NOMO-1 treated with DMSO at 0.1 percent for 48 hours (cell line): ENCODE measurements at regions not wholly inside any gene's neighbourhood (a gene's known extent, or its start where the extent isn't known, plus 50 kb on each side); places are given as distances from the start of the nearest gene placed in this dataset.
"Not testable (repeated sequence)": the region's sequence is repeated elsewhere in the genome, so short reads cannot be mapped to it uniquely, and the experiment has no call there.

ENCODE experiments used
- DNase-seq: peaks from one replicate; lab custom pipeline; 2025; ENCODE audit not compliant: unreplicated experiment; lab: John Stamatoyannopoulos, UW

DNA sequence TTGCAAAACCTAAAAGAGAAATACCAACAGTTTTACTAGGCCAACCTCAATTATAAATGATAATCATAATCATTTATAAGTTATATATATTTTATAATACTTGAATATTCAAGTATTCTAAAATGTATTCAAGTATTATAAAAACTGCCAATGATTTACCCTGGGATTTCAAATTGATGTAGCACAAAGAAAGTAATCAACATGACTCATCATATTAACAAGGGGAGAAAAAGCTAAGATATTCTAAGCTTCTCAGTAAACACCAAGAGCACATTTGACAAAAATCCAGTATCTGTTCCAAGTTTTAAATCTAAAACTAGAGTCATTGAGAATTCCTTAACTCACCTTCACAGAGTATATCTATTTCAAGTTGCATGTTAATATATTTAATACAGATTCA lies 56.1 kb downstream of the CAPZA3 start:
- no peak for DNase-seq

DNA sequence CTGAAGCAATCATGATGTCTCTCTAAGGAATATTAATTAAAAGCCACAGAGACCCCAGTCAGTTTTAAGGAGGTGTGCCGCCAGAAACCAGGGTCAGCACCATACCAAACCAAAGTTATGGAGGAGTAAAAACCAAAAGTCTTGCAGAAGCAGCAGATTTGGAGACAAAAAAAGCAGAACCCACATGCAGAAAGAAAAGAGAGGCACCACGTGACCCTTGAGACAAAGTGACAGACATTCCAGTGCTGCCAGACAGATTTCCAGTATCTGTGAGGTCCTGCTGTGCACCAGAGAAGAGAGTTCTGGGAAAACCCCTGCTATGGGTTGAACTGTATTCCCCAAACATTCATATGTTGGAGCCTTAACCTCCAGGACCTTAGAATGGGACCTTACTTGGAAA lies 59.7 kb downstream of the CAPZA3 start:
- no peak for DNase-seq

DNA sequence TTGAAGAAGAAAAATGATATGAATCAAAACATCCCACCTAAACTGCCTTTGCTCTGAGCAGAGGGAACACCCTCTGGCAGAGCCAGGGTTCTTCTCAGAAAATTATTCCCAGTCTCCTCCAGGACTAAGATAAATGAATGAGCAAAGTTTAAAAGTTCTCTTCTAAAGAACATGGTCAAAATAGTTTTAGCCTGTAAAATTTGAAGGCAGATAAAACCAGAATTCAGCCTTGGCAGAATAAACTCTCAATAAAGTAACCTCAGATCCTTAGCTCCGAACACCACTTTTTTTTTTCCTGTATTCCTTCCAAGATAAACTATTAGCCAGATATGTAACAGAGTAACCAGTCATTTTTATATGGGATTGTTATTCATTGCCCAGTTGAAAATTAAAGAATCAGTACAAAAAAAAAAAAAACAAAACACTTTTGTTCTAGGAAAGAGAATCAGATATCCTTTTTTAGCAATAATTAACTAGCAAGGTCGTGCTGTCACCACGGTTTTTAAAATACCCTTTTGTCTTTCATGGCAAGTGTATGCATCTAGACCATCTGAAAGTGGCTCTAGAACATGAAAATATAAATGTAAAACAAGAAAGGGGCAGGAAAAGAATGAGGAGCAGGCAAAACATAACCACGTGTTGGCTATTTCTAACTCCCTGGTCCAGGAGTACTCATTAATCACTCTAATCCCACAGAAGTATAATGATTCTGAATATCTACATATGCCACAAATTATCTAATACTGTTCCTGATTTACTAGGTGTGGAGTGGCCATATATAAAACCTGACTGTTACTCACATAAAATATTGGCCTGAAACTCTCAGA lies 60.8 kb downstream of the CAPZA3 start:
- no peak for DNase-seq

DNA sequence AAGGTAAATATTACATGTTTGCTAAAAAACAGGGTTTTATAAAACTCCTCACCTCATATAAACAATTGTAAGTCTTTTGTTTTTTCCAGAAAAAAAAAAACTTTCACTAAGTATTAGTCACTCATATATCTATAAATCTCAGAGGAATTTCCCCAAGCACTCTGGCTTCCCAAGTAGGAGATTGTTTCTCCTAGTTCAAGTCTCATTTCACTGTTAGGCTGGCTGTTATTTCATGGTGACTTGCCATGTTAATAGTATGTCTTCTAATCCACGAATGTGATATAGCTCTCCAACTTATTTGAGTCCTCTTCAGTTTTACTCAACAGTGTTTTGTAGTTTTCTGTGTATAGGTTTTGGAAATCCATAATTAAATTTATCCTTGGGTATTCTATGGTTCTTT lies 61.6 kb downstream of the CAPZA3 start:
- no peak for DNase-seq

DNA sequence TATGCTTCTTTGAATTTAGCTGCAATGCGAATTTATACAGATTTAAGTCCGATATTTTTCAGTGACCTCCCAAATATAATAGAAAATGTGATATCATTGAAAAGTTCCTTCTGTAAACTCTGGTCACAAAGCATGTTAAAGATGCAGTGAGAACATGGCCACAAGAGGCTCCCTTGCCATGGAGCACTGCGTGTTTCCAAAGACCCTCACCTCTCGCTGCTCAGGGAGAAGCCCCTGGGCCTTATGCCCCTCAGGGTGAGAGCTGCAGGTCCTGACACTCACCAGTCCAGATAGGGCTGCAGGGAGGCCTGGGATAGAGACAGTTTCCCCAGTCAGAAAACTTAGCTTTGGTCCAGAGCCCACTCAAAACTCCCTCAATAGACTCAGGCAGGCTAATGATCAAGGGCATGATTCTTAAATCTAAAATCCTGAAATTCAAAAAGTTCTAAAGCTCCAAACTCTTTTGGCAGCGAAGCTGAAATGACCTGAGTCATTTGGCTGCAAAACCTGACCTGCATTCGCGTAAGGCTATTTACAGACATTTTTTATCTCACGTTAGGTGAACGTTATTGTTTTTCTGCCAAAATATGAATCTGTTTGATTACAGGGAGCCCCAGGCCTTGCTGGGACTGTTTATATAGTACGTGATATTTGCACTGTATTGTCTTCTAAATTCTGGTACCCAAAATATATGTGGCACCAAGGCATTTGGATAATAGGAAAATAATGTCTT lies 67.8 kb downstream of the CAPZA3 start:
- DNase-seq: no peak

DNA sequence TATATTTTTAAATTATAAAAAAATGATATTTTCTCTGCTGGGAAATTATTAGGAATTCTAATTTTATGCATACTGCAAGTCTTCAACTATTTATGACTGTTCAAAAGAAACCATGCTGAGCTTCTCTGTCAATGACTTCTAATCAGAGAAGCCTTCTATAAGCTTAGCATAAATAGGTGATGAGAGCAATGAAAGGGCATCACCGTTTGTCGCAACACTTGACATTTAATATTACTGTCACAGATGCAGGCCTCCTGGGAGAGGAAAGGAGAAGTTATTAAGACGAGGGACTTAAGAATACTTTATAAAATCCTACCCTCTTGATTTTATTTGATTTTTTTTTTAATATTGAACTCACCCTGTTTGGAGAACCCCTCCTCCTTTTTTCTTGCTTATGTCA lies 69.8 kb downstream of the CAPZA3 start:
- DNase-seq: no peak

DNA sequence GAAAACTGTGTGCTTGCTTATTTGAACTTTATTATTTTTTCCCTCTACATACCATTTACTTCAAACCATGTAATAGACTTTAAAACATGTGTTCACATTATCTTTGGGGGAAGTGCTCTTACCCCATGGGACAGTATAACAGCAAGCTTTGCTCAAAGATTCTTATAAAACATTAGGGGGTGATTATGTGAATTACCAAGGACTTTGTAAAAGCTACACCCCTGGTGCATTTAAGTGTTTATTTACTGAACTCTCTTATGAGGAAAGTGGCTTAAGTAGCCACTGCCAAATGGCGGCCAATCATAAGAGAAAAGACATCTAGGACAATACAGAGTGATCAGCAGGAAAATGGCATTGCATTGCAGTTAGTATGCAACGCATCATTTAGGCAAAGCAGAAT lies 70.3 kb downstream of the CAPZA3 start:
- no peak for DNase-seq

DNA sequence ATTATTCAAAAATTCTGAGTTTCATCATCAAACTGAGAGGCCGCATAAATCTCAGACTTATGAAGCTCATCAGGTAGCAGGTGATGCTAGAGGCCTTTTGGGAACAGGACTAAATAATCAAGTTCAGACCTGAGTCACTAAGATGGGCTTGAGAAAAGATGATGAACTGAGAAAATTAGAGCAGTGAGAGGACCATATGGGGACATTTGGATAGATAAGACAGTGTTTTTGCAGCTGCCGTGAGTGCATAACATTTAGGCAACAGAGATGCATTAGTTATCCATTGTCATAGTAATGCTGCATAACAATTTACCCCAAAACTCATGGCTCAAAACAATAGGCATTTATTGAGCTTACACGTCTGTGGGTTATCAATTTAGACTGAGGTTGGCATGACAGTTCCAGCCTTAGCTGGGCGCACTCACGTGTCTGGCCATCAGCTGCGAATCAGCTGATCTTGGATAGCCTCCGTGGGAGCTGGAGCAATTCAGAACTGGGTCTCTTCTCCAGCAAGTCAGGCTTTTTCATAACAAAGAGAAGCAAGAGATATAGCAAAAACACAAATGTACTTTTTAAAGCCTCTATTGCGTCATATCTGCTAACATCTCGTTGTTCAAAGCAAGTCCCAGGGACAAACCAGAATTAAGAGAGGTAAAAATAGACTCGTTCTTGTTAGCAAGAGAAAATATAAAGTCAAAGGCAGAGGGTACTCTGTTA lies 72.8 kb downstream of the CAPZA3 start:
- DNase-seq: no peak

DNA sequence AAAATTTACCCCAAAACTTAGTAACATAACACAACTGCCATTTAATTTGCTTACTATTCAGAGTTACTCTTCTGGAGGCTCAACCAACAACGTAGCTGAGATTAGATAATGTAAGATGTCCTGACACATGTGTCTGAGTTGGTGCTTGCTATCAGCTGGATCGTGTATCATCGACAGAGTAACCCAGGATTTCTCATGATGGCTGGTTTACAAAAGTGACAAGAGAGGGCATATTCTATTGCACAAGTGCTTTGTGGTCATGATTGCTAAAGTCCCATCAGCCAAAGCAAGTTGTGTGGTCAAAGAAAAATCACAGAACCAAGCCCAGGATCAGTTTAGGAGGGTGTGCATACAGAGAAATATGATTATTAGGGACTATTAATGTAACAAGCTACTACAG lies 73.4 kb downstream of the CAPZA3 start:
- peak; percentile 88 for DNase-seq

DNA sequence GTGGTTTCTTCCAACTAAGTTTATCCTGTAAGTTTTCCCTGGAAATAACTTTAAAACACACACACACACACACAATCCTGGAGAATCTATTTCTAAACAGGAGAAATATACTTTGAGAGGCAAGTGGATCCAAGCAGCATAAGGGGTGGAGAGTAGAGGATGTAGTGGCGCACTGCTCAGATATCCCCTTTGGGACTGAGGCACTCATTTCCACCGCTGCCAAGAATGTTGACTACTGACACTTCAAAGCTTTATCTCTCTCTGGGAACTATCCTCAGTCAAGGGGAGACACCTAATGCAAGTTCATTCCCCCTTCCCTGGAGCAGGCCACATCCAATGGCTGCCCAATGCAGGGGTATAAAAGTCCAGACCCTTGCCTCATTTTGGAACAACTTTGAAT lies 75.8 kb downstream of the CAPZA3 start:
- no peak for DNase-seq

DNA sequence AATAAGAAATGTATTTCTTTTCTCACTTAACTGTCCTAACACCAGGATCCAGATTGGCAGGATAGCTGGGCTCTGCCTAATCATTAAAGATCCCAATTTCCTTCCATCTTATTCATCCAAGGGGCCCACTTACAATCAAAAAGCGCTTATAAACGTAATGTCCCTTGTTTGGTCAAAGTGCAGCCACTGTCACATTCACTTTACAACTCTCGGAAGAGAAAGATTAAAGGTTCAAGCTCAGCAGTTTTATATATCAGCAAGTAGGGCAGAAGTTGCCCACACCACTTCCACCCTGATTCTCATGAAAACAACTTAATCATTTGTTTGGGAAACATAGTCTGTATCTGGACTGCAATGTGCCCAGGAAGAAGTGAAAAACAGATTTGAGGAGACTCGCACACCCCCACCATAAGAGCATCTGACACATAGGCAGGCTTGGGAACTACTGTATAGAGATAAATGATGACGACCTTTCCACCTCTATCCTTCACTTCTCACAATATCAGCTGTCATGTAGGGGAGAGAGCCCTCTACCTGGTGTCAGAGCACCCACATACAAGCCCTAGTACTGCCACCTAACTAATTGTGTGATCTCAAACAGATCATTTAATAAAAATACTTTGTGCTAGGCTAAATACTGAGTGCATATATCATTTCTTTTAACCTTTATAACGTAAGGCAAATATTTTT lies 80.8 kb downstream of the CAPZA3 start:
- no peak for DNase-seq

DNA sequence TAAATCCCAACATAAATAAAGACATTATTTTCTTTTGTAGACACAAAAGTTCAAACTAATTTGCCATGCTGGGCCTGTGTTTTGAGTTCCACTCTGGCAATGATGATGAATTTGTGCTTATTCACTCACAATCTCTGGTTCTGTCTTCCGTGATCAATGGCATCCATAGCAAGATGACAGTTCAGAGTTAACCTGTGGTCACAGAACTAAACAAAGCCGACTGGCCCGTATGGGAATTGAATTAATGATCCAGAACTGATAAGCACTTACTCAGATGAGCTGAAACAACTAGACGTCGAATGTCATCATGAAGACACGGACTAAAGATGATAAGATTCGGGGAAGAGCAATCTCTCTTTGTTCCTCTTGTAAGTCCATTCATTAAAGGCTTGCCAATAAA lies 81.6 kb downstream of the CAPZA3 start:
- DNase-seq: no peak

DNA sequence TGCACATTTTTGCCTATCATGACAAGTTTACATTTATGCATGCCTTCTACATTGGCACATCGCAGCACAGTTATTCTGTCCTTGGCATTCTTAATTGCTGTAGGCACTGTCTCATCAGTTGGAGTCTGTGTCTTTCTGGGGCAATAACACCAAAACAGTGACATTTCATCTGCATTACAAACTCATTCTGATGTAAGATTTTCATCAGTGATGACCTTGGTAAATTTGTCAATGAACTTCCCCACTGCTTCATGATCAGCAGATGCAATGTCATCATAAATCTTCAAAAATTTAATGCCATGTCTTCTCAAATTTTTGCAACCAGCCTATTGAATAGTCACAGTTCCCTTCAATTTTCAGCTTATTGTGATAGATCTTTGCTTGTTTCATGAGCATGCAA lies 85.5 kb downstream of the CAPZA3 start:
- peak; percentile 78 for DNase-seq

DNA sequence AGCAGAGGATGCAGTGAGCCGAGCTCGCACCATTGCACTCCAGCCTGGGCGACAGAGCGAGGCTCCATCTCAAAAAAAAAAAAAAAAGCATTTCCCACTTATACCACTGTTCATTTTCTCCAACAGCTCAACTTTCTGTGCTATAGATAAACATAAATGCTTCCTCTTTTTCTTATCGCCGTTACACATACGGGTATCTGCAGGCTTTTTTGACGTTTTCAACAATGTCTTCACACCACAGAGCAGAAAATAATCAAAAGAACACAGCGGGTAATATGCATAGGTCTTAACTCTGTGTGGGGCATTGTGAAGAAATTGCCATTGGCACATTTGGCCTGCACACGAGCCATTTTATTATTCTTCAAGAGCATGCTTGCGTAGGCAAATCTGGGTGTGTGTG lies 86.4 kb downstream of the CAPZA3 start:
- DNase-seq: peak; percentile 87

DNA sequence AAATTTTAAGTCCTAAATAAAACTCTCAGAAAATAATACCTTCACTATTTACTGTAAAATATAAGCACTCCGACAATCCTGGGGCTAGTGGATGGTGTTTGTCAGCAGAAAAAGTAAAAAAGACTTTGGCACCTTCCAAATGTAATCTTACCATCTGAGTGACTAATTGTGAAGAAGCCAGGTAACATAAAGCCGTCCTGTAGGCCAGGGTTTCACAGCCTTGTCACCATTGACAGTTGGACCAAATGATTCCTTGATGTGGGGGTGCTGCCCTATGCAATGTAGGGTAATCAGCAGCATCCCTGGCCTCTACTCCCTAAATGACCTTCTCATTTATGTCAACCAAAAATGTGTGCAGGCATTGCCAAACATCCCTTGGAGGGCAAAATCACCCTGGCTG lies 87.2 kb downstream of the CAPZA3 start:
- no peak for DNase-seq

DNA sequence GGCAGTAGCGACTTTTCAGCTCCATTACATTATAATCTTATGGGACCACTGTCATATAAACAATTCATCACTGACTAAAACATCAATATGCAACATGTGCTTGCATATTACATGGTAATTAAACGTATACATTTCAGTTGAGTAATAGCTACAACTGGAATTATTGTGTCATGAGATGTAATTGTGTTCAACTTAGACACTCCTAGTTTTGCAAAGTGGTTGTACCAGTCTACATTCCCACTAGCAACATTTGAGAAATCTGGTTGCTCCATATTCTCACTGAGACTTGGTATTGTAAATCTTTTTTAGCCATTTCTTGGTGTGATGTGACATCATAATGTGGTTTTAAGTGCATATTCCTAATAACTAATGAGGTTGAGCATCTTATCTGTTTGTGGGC lies 90.0 kb downstream of the CAPZA3 start:
- no peak for DNase-seq

DNA sequence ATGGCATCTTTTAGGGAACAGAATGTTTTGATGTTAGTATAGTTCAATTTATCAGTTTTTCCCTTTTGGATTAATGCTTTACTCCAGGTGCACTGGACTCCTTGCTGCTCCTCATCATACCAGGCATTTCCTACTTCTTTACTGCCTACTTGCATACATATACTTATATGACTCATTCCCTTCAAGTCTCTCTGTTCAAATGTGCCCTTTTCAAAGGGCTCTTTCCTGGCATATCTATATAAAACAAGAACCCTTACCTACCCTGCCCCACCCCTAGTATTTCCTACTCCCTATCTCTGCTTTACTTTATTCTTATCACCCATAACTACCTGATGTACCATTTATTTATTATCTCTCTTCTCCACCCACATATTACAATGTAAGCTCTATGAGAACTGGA lies 90.6 kb downstream of the CAPZA3 start:
- no peak for DNase-seq

DNA sequence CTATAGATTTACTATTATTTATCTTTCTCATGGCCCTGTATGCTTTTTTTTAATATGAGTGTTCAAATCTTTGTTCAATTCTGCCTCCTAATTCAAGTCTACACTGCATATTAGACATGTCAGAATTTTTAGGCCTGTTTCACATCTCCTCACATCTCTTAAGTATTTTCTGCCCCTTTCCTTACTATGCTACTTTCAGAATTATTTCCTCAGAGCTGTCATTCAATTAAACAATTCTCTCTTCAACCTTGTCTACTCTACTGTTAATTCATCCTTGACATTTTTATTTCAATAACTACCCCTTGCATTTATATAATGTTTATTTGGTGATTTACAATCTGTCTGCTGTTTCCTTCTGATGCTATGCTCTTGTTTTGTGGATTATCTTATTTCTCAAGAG lies 91.1 kb downstream of the CAPZA3 start:
- DNase-seq: no peak

DNA sequence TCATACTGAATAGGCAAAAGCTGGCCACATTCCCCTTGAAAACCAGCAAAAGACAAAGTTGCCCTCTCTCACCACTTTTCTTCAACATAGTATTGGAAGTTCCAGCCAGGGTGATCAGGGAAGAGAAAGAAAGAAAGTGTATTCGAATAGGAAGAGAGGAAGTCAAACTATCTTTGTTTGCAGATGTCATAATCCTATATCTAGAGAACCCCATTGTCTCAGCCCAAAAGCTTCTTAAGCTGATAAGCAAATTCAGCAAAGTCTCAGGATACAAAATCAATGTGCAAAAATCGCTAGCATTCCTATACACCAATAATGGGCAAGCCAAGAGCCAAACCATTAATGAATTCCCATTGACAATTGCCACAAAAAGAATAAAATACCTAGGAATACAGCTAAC lies 95.0 kb downstream of the CAPZA3 start:
- DNase-seq: not testable (repeated sequence)

DNA sequence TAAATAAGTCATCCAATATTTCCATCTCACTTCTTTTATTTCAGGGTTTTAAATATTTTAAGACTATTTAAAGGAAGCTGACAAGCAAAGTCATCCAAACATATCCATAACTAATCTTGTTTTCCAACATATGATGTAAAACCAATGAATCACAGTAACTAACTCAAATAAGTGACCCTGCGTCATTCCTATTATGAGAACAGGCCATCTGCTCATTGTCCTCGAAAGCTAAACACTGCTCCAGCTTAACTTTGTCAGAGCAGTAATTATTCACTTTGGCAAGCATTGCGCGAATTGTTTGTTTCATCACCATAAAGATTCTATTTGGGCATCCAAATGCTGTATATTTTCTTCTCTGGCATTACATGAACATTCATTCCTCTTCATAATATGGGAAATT lies 99.1 kb downstream of the CAPZA3 start:
- DNase-seq: no peak

DNA sequence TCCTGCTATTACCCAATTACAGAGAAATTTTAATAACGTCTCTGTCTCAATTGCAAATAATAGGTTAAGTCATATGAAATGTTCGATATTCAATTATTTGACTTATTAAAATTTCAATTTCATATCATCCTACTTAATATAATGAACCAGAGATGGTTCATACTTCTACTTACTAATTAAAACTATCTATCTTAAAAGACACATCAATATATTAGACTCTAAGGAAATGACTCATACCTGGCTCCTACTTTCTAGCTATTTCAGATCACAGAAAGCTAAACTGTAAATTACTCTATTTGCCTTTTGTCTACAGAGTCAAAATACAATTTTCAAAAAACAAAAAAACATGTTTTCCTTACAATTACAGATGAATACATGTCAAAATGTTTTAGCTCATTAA lies 99.6 kb downstream of the CAPZA3 start:
- no peak for DNase-seq
